ENCODE measurements at regions not wholly inside any gene's neighbourhood (a gene's known extent, or its start where the extent isn't known, plus 50 kb on each side); places are given as distances from the start of the nearest gene placed in this dataset.
A peak's percentile ranks its signal among the peaks of the same experiment; 100 is the strongest.
"Not testable (repeated sequence)": the region's sequence is repeated elsewhere in the genome, so short reads cannot be mapped to it uniquely, and the experiment has no call there.

- intact Hi-C loops (cut with DNase I): no loop called here
- DNase-seq: no peak
These were observed 92.1 kb upstream of the FGFR2 start for GRCh38 chr10:121690152-121690848.

DNA sequence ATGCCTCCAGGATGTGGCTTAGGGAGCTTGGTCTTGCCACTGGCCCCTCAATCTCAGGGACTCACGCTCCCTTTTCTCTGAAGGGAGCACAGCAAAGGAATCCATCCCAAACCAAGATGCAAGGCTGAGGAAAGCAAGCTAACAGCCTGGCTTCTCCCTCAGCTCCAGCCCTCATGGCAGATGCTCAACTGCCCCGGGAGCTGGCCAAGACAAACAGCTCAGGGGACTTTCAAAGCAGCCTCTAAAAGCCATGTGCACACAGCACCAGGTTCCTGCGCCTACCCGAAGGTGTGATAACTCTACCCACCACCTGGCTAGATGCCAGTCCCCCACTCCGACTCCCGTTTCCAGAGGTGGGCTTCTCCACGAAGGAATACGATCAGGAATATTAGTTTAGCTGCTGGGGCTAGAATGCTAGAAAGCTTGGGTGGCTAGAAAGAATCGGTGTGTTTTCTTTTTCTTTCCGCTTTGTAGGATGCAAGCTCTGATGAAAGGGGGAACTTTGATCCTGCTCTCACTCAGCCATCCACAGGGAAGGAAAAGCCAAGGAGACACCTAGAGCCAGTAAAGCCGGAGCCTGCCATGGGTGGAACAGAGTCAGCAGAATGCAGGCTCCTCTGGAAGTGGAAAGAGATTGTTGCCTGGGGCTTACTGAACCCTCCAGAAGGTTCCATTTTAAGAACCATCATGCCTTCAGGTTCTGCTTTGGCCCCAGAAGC, 89.0 kb upstream of the FGFR2 start:
- intact Hi-C loops (cut with DNase I): no loop called here
- DNase-seq: no peak

- intact Hi-C loops (cut with DNase I): no loop called here
- no peak for DNase-seq
These were observed 86.0 kb upstream of the FGFR2 start for GRCh38 chr10:121684276-121684675.

- intact Hi-C loops (cut with DNase I): no loop called here
These were observed 85.6 kb upstream of the FGFR2 start for GRCh38 chr10:121683816-121684215.

GRCh38 chr10:121683366-121683765, 85.1 kb upstream of the FGFR2 start:
- DNase-seq: no peak
- intact Hi-C loops (cut with DNase I): no loop called here

More at GRCh38 chr10:121683816-121684215, 85.6 kb upstream of the FGFR2 start:
- no peak for DNase-seq

DNA sequence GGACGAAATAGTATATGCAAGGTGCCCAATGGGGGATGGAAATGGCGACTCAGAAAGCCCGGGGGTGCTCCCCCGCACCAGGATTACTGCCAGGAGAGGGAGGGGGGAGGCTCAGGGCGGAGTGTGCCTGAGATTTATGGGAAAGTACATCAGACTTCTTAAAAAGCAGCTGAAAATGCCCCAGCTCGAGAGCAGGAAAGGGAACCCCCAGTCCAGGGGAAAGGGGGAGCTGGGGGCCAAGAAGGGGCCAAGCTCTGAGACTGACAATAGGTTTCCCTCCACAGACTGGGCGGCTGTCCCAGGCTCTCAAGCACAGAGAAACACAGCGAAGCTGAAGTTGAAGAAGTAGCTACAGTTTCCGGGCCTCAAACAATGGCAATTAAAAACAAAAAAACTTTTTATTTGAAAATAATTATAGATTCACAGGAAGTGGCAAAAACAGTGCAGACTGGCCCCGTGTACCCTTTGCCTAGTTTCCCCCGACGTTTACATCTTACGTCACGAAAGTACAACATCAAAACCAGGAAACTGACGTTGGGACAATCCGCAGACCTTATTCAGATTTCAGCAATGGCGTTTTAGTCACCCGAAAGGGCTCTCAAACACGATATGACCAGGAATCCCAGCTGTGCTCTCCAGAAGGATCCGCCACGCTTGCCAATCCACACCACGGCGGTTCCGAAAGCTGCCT, 83.9 kb upstream of the FGFR2 start:
- DNase-seq: peak in 3 of 10 donors; percentile 33 to 88 (median 45)
- intact Hi-C loops (cut with DNase I): no loop called here

- intact Hi-C loops (cut with DNase I): no loop called here
- no peak for DNase-seq
These were observed 82.8 kb upstream of the FGFR2 start for GRCh38 chr10:121680879-121681655.

DNA sequence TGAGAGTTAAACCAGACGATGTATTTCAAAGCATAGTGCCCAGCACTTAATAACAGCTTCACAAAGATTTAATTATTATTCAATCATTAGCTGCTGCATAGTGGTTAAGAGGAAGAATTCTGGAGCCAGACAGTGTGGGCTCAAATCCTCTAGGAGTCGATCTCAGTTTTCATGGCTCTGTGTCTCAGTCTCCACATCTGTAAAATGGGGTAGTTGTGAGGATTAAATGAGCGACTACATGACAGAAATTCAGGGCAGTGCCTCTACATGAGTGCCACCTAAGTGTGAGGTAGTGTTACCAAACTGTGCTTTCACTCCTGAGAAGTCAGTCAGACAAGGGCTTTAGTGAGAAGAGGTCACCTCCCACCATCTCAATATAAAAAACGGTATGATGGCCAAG, 81.7 kb upstream of the FGFR2 start:
- no peak for DNase-seq
- intact Hi-C loops (cut with DNase I): no loop called here

- intact Hi-C loops (cut with DNase I): no loop called here
These were observed 80.5 kb upstream of the FGFR2 start for GRCh38 chr10:121678631-121679174.

GRCh38 chr10:121677880-121678279, 79.6 kb upstream of the FGFR2 start:
- no peak for DNase-seq
- intact Hi-C loops (cut with DNase I): no loop called here

More at GRCh38 chr10:121678631-121679174, 80.5 kb upstream of the FGFR2 start:
- no peak for DNase-seq

DNA sequence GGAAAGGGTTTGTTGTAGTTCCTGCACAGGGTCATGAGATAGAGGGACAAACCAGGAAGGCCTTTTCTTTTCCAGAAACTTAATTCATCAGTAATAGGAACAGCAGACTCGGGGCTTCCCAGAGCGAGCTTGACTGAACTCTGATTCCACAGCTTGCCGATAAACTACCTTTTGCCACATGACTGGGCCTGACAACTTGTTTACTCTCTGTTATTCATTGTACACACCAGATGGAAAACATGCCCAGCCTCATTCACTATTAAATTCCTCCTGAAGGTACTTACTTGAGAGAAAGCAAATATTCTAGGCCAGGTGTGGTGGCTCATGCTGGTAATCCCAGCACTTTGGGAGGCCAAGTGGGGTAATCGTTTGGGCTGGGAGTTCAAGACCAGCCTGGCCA, 77.1 kb upstream of the FGFR2 start:
- no peak for DNase-seq
- intact Hi-C loops (cut with DNase I): no loop called here

DNA sequence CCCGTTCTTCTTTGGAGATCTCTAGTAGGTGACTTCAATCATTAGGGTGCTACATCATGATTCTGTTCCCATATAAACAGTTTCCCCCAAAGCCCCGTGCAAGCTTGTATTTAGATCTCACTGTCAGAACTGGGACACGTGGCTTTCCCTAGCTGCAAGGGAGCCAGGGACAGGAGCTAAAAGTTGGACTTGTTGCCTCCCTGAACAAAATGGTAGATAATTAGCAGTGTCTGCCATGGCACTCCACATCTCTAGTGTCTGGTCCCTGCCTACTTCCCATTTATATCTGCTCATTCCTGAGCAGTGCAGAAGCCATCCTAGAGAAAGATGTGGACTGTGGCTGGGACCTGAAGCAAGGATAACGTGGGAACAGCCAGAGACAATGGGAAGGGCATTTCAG, 76.6 kb upstream of the FGFR2 start:
- DNase-seq: no peak
- intact Hi-C loops (cut with DNase I): no loop called here

DNA sequence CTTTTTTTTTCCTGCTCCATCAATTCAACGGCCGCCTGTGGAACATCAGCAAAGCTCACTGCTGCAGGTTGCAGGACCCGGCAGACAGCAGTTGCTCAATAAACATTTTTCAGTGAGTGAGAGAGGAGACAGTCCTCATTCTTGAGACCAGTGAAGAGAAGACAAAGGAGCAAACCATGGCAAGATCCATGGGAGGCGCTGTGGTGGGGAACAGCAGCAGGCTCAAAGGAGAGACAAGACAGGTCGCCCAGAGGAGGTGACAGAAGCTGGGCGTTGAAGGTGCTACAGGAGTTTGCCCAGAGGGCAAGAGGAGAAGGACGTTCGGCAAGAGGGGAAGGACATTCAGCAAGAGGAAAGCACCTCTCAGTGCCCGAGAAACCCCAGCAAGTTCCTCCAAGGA, 74.5 kb upstream of the FGFR2 start:
- DNase-seq: no peak
- intact Hi-C loops (cut with DNase I): no loop called here

- DNase-seq; intact Hi-C loops (cut with DNase I): not testable (repeated sequence)
These were observed 71.6 kb upstream of the FGFR2 start for GRCh38 chr10:121669840-121670239.

DNA sequence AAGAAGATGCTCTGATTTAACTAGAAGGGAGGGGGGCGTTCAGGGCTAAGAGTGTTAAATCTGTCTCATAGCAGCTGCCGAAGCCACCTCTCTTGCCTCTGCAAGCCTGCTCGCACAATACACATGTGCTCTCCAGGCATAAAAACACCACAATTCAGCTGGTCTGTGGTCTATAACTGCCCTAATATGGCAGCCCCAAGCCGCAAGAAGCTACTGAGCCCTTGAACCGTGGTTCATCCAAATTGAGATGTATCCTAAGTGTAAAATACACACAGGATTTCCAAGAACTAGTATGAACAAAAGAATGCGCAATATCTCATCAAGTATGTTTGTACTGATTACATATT, 70.8 kb upstream of the FGFR2 start:
- no peak for DNase-seq
- intact Hi-C loops (cut with DNase I): no loop called here

DNA sequence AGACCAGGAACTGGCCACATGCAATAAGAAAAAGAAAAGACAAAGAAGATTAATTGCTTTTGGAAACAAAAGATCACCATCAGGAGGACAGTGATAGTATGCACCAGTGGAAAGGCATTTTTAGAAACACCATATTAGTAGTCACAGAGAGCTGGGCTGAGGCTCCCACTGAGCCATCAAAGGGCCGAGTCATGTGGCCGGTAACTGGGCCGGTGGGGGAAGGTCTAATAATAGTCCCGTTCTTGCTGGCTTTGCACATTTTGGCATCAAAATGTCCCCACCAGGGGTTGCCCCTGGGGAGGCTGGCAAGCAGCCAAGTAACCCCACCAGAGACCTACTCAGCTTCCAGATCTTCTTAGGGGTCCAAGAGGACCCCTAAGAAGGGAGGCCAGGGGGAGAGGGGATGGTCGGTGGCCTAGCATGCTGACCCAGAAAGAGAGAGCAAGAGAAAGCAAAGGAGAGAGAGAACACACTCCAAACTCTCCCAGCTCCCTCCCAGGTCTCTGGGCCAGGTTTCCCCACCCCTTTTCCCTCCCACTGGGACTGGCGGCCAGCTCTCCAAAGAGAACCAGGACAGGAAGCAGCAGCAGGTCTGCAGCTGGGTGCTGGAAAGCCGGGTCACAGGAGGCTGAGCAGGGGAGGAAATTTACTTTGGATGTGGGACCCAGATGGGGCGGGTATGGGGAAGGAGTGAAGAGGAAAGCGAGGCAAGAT, 70.2 kb upstream of the FGFR2 start:
- peak in 8 of 10 donors; percentile 33 to 91 (median 56) for DNase-seq

DNA sequence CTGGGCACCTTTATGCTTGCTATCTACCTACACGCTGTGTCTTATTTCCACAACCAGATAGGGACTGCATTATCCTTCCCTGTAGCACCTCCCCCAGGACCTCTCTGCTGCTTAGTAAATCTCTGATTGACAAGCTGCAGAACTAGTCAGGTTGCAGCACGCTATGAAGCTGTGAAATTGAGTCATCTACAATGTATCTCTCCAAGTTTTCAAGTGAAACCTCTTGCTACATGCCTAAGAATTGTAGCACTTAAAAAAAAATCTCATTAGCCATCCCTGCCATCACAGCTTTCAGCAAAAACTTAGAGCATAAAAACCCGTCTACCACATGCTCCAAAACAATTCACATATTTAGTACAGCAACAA, 69.7 kb upstream of the FGFR2 start:
- intact Hi-C loops (cut with DNase I): no loop called here
- no peak for DNase-seq

More for the DNA sequence above, 70.2 kb upstream of the FGFR2 start:
- intact Hi-C loops (cut with DNase I): no loop called here

- intact Hi-C loops (cut with DNase I): no loop called here
These were observed 67.6 kb upstream of the FGFR2 start for GRCh38 chr10:121665809-121666208.

GRCh38 chr10:121664671-121665070, 66.4 kb upstream of the FGFR2 start:
- intact Hi-C loops (cut with DNase I): no loop called here
- no peak for DNase-seq

More at GRCh38 chr10:121665809-121666208, 67.6 kb upstream of the FGFR2 start:
- DNase-seq: no peak

Measured in posterior cingulate gyrus (tissue), 11 donors.